BLaER1 (cell line): ENCODE measurements at regions not wholly inside any gene's neighbourhood (a gene's known extent, or its start where the extent isn't known, plus 50 kb on each side); places are given as distances from the start of the nearest gene placed in this dataset.
A peak's percentile ranks its signal among the peaks of the same experiment; 100 is the strongest.

Source experiments
- H3K27ac ChIP-seq: shearing (Covaris generic); formaldehyde crosslinking; 2 replicates; pipeline ENCODE4 v1.8.1; 2022
- H3K27me3 ChIP-seq: shearing (Covaris generic); formaldehyde crosslinking; 2 replicates; pipeline ENCODE4 v1.8.1; 2022
- H3K36me3 ChIP-seq: shearing (Covaris generic); formaldehyde crosslinking; 2 replicates; pipeline ENCODE4 v1.8.1; 2022
- H3K4me1 ChIP-seq: shearing (Covaris generic); formaldehyde crosslinking; 2 replicates; pipeline ENCODE4 v1.8.1; 2022
- H3K4me2 ChIP-seq: shearing (Covaris generic); formaldehyde crosslinking; 2 replicates; pipeline ENCODE4 v1.8.1; 2022
- H3K4me3 ChIP-seq: shearing (Covaris generic); formaldehyde crosslinking; 2 replicates; pipeline ENCODE4 v1.8.1; 2022
- H3K9ac ChIP-seq: shearing (Covaris generic); formaldehyde crosslinking; 2 replicates; pipeline ENCODE4 v1.8.1; 2022
- H3K9me3 ChIP-seq: shearing (Covaris generic); formaldehyde crosslinking; 2 replicates; pipeline ENCODE4 v1.8.1; 2022
- H4K20me1 ChIP-seq: shearing (Covaris generic); formaldehyde crosslinking; 2 replicates; pipeline ENCODE4 v1.8.1; 2022
- Cebpa-rat ChIP-seq: shearing (Covaris generic); IDR thresholded peaks from 2 replicates; pipeline ENCODE4 v1.8.1; 2022

DNA sequence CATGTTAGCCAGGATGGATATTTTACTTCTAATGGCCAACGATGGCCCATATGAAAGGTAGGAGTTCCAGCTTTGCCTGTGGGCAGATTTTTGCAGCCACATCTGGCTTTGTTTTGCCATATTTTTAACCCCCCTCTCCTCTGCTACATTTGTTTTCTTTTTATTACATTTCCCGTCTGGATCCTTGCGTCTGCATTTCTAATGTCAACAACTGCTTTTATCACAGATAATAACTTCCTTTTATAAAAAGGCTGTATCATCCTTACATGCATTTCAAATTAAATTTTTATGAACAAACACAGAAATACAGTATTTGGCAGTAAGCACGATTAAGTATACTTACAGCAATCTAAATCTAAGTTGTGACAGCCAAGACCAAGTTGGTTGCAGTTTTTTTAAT is 156.0 kb downstream of the BAMBI start:
- TF ChIP-seq Cebpa-rat, result no peak
- Histone ChIP-seq H3K4me3 (no peak overlapping the region), H4K20me1 (no peaks in the 10 kb centered on the region), H3K4me1 (no peaks in the 10 kb centered on the region), H3K36me3 (no peaks in the 10 kb centered on the region), H3K9ac (no peak overlapping the region), H3K4me2 (no peak overlapping the region), H3K9me3 (peaks cover 6% of the 10 kb centered on the region; the same call in 1 of the 2 replicates), H3K27me3 (no peaks in the 10 kb centered on the region), H3K27ac (no peak overlapping the region)

DNA sequence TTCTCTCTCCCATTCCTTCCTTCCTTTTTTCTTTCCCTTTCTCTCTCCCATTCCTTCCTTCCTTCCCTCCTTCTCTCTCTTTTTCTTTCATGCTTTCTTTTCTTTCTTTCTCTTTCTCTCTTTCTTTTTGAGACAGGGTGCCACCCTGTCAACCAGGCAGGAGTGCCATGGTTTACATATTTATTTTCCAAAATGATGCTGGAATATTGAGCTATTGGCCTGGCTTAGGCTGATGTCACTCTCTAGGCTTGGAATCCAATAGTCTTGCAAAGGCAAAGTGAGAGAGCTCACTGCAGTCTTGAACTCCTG is 159.1 kb downstream of the BAMBI start:
- H3K9ac ChIP-seq, result no peak overlapping the region
- H3K27me3 ChIP-seq, result no peaks in the 10 kb centered on the region
- H4K20me1 ChIP-seq, result no peaks in the 10 kb centered on the region
- TF ChIP-seq Cebpa-rat, result no peak
- no peak overlapping the region for H3K4me2 ChIP-seq
- no peak overlapping the region for H3K27ac ChIP-seq
- peaks cover 9% of the 10 kb centered on the region for H3K4me1 ChIP-seq
- H3K4me3 ChIP-seq, result no peak overlapping the region
- H3K9me3 ChIP-seq, result no peaks in the 10 kb centered on the region
- H3K36me3 ChIP-seq, result no peaks in the 10 kb centered on the region

DNA sequence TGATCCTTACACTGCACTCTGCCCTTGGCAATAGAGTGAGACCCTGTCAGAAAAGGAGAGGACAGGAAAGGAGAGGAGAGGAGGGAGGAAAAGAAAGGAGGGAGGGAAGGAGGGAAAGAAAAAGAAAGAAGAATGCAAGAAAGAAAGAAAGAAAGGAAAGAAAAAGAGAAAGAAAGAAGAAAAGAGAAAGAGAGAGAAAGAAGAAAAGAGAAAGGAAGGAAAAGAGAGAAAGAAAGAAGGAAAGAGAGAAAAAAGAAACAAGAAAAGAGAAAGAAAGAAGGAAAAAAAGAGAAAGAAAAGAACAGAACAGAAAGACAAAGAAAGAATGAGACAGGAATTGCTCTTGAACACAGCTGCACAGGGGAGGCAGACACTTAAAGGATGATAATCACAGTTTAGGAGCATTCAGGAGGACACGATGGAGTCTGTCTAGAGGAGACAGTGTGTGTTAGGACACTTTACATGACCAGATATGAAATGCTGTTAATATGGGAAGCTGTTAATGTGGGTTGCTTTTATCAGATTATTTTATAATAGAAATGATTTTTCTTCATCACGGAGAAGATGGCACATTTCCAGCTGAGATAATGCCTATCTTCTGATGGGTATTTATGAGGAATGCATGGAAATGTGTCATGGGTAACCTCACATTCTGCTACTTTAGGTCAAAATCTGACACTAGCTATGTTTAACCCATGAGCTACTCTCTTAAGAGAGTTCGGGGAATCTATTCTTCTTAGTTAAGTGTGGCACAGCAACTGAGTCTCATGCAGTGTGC is 160.5 kb downstream of the BAMBI start:
- no peaks in the 10 kb centered on the region for H3K27me3 ChIP-seq
- no peak for TF ChIP-seq Cebpa-rat
- no peak overlapping the region for H3K4me2 ChIP-seq
- H3K4me3 ChIP-seq, result no peak overlapping the region
- H3K27ac ChIP-seq, result no peak overlapping the region
- H3K9ac ChIP-seq, result no peak overlapping the region
- no peaks in the 10 kb centered on the region for H3K36me3 ChIP-seq
- peaks cover 20% of the 10 kb centered on the region for H3K4me1 ChIP-seq
- no peaks in the 10 kb centered on the region for H3K9me3 ChIP-seq
- no peaks in the 10 kb centered on the region for H4K20me1 ChIP-seq

DNA sequence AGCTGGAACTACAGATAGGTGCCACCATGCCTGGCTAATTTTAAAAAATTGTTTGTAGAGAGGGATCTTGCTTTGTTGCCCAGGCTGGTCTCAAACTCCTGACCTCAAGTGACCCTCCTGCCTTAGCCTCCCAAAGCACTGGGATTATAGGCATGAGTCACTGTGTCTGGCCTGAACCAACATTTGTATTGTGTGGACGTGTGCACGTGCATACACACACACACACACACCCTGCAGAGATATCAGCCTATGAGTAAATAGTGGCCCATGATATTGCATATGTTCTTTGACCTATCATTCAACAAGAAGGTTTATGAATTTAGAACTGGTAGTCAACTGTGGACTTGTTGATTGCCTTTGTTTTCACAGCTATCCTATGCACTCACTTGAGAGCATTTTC is 161.6 kb downstream of the BAMBI start:
- Histone ChIP-seq H3K4me2 (no peak overlapping the region), H4K20me1 (no peaks in the 10 kb centered on the region), H3K9ac (no peak overlapping the region), H3K9me3 (peaks cover under 1% of the 10 kb centered on the region; the same call in 1 of the 2 replicates), H3K4me3 (no peak overlapping the region), H3K36me3 (peaks cover under 1% of the 10 kb centered on the region; the same call in 1 of the 2 replicates), H3K27ac (no peak overlapping the region), H3K27me3 (no peaks in the 10 kb centered on the region), H3K4me1 (peaks cover 20% of the 10 kb centered on the region)
- no peak for TF ChIP-seq Cebpa-rat

DNA sequence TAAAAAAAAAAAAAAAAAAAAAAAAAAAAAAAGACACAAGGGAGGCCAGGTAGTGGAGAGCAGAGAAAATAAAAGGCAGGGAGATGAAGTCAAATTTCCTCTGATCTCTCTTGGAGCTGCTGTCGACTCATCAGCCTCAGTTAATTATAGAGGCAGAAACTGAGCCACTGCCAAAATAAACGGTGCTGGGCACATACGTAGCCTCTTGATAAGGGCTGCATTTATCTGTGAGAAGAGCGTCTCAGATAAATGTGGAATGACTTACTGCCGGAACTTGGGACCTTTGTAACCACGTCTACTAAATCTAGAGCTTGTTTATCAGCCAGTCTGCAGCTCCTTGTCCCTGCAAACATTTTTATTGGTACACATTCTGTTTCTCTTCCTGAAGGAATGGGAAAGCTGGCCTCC is 162.3 kb downstream of the BAMBI start:
- H4K20me1 ChIP-seq, result no peaks in the 10 kb centered on the region
- H3K27me3 ChIP-seq, result no peaks in the 10 kb centered on the region
- no peak overlapping the region for H3K9ac ChIP-seq
- peaks cover 20% of the 10 kb centered on the region for H3K4me1 ChIP-seq
- H3K36me3 ChIP-seq, result peaks cover 7% of the 10 kb centered on the region
- H3K27ac ChIP-seq, result no peak overlapping the region
- H3K9me3 ChIP-seq, result peaks cover 8% of the 10 kb centered on the region
- no peak overlapping the region for H3K4me3 ChIP-seq
- no peak overlapping the region; the same call in 1 of the 2 replicates for H3K4me2 ChIP-seq
- no peak for TF ChIP-seq Cebpa-rat

DNA sequence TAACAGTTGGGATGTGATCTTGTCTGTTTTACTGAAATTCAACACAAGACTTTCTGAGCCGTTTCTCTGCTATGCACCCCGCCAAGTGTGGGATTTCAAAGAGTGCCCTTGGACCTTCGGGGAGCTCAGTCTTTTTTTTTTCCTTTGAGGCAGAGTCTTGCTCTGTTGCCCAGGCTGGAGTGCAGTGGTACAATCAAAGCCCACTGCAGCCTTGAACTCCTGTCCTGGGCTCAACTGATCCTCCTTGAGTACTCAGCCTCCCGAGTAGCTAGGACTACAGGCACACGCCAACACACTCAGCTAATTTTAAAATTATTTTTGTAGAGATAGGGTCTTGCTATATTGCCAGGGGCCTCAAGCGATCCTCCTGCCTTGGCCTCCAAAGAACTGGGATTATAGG is 162.9 kb downstream of the BAMBI start:
- Histone ChIP-seq H4K20me1 (no peaks in the 10 kb centered on the region), H3K4me1 (peaks cover 20% of the 10 kb centered on the region), H3K27me3 (no peaks in the 10 kb centered on the region), H3K27ac (no peak overlapping the region), H3K9me3 (peaks cover 14% of the 10 kb centered on the region), H3K4me2 (peak overlapping the region; percentile 6; the same call in 1 of the 2 replicates), H3K36me3 (peaks cover 13% of the 10 kb centered on the region), H3K9ac (no peak overlapping the region), H3K4me3 (no peak overlapping the region)
- no peak for TF ChIP-seq Cebpa-rat

DNA sequence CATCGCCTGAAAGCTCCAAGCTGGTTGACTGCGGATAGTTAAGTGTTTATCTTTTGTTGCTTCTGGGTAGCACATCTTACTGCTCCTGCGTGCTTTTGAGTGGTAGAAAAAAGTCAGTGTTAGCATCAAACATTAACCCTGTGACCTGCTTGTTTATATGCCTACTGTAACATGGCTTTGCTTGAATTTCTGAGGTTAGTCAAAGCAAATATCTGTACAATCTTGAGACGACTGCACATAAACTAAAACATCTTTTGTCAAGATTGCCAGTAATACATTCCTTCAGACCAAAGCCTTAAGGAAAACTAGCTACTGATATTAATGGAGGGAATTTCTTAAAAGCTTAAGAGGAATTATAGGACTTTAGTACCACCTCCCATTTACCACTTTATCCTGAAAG is 163.7 kb downstream of the BAMBI start:
- Histone ChIP-seq H3K27me3 (no peaks in the 10 kb centered on the region), H4K20me1 (no peaks in the 10 kb centered on the region), H3K4me3 (no peak overlapping the region), H3K4me1 (peaks cover 20% of the 10 kb centered on the region), H3K4me2 (no peak overlapping the region), H3K9me3 (peaks cover 21% of the 10 kb centered on the region), H3K27ac (no peak overlapping the region), H3K9ac (no peak overlapping the region), H3K36me3 (peaks cover 21% of the 10 kb centered on the region)
- no peak for TF ChIP-seq Cebpa-rat

DNA sequence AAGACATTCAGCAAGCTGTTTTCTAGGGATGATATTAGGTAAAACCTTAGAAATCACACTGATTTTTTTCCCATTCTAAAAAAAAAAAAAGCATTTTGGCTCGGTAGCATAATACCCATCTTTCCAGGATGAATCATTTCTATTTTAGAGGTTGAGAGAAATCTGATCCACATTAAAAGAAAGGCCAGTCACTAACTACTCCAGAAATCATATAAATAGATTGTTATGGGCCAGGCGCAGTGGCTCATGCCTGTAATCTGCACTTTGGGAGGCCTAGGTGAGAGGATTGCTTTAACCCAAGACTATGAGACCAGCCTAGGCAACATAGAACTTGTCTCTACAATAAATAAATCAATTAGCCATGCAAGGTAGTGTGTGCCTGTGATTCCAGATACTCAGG is 164.3 kb downstream of the BAMBI start:
- H3K27me3 ChIP-seq, result no peaks in the 10 kb centered on the region
- peaks cover 23% of the 10 kb centered on the region for H3K36me3 ChIP-seq
- peaks cover 20% of the 10 kb centered on the region for H3K4me1 ChIP-seq
- no peak overlapping the region for H3K4me3 ChIP-seq
- no peak overlapping the region for H3K9ac ChIP-seq
- peak overlapping the region; percentile 57; the same call in 1 of the 2 replicates for H3K4me2 ChIP-seq
- no peaks in the 10 kb centered on the region for H4K20me1 ChIP-seq
- H3K27ac ChIP-seq, result no peak overlapping the region
- H3K9me3 ChIP-seq, result peaks cover 24% of the 10 kb centered on the region
- TF ChIP-seq Cebpa-rat, result no peak

DNA sequence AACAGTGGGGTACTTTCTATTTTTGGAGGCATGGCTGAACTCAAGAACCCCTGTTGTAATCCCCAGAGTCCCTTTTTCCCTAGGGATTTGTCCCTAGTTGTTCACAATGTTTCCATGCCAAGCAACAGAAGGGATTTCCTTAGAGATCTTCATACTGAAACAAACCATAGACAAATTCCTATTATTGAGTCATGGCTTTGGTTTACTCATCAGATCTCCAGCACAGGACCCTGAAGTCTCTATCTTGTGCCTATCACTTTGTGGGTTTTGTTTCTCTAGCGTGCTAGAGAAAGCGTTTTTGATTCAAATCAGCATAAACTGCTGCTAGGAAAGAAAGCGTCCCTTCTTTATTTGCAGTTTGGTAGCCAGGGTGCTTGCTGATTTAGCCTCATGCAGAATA is 165.0 kb downstream of the BAMBI start:
- peak overlapping the region; percentile 57 for H3K4me2 ChIP-seq
- H3K9me3 ChIP-seq, result peaks cover 25% of the 10 kb centered on the region
- H3K36me3 ChIP-seq, result peaks cover 23% of the 10 kb centered on the region
- H4K20me1 ChIP-seq, result no peaks in the 10 kb centered on the region
- H3K4me1 ChIP-seq, result peaks cover 26% of the 10 kb centered on the region
- no peak overlapping the region for H3K9ac ChIP-seq
- H3K4me3 ChIP-seq, result no peak overlapping the region
- no peak overlapping the region for H3K27ac ChIP-seq
- TF ChIP-seq Cebpa-rat, result no peak
- no peaks in the 10 kb centered on the region for H3K27me3 ChIP-seq

DNA sequence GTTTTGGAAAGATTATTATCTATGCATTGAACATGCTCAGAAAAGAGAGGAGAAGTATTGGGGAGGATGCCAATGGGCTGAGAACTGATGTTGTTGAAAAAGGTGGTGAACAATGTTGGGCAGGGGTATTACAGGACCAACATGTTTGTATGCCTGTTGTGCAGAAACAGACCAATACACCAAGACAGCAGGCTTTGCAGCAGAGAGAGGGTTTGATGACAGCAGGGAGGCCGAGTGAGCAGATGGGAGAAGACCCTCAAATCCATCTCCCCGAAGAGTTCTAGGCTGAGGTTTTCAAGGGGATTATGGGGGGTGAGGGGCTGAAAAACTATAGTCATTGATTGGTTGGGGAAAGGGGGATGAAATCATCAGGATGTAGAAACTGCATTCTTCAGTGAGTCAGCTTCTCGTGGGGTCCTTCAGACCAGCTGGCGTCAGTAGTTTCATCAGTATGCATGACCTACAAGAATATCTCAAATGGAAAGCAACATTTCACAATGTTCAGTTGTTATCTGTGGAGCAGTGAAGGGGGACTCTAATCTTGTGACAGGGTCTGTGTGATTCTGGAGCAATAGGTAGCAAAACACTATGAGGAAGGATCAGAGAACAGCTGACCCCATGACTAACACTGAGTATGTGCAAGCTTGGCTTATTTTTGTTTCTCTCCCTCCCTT is 167.8 kb downstream of the BAMBI start:
- Histone ChIP-seq H3K36me3 (peaks cover 23% of the 10 kb centered on the region), H3K4me1 (peaks cover 47% of the 10 kb centered on the region), H3K27ac (no peak overlapping the region), H3K9me3 (peaks cover 38% of the 10 kb centered on the region), H3K27me3 (no peaks in the 10 kb centered on the region), H4K20me1 (no peaks in the 10 kb centered on the region), H3K4me3 (no peak overlapping the region), H3K4me2 (no peak overlapping the region), H3K9ac (no peak overlapping the region)
- TF ChIP-seq Cebpa-rat, result no peak
